GM23248 (cell line): ENCODE measurements at regions not wholly inside any gene's neighbourhood (a gene's known extent, or its start where the extent isn't known, plus 50 kb on each side); places are given as distances from the start of the nearest gene placed in this dataset.

Experiments used
- EZH2 ChIP-seq: fragments of 200-600 bp; sonication (generic); IDR thresholded peaks from 2 replicates; pipeline ENCODE4 v1.6.1; 2018; ENCODE audit warnings: antibody characterized with exemption, mild to moderate bottlenecking; ENCODE audit not compliant: insufficient read depth, poor library complexity, severe bottlenecking
- EZH2phosphoT487 ChIP-seq: fragments of 200-600 bp; sonication (generic); IDR thresholded peaks from 2 replicates; pipeline ENCODE4 v1.6.1; 2018; ENCODE audit warnings: antibody characterized with exemption, moderate library complexity, mild to moderate bottlenecking, low read depth; ENCODE audit not compliant: insufficient read depth

GRCh38 chr3:159782724-159783421 lies 205.8 kb upstream of the IL12A start:
- TF ChIP-seq EZH2phosphoT487 (no peak), EZH2 (no peak)
